SH-SY5Y (cell line): ENCODE measurements at regions not wholly inside any gene's neighbourhood (a gene's known extent, or its start where the extent isn't known, plus 50 kb on each side); places are given as distances from the start of the nearest gene placed in this dataset.

ENCODE experiments used
- GATA2 ChIP-seq: IDR thresholded peaks from 2 replicates; pipeline ENCODE4 v1.6.1; 2011; ENCODE audit warnings: mild to moderate bottlenecking, low read depth, low read length
- GATA3 ChIP-seq: IDR thresholded peaks from 2 replicates; pipeline ENCODE4 v1.6.1; 2011; ENCODE audit warnings: low read depth, mild to moderate bottlenecking, low read length, moderate library complexity

DNA sequence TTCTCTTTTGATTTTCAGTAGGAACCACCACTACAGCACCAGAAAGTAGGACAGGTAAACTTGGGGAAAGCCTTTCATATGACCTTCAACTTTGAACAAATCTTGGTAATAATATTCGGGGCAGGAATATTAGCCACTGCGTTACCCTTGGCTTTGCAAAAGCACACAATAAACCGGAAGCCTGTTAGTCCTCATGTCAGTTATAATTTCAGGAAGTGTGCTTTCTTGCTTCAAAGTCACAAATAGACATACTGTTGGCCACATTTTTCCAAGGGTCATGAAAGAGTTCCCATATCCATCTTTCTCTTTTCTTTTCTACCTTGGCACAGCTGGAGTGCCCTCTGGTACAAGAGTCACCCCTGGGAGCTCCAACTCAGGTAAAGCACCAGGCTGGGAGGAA is 167.2 kb upstream of the CNTN1 start:
- TF ChIP-seq GATA2 = no peak
- no peak for TF ChIP-seq GATA3
